ENCODE measurements at regions not wholly inside any gene's neighbourhood (a gene's known extent, or its start where the extent isn't known, plus 50 kb on each side); places are given as distances from the start of the nearest gene placed in this dataset.
"Not testable (repeated sequence)": the region's sequence is repeated elsewhere in the genome, so short reads cannot be mapped to it uniquely, and the experiment has no call there.

DNA sequence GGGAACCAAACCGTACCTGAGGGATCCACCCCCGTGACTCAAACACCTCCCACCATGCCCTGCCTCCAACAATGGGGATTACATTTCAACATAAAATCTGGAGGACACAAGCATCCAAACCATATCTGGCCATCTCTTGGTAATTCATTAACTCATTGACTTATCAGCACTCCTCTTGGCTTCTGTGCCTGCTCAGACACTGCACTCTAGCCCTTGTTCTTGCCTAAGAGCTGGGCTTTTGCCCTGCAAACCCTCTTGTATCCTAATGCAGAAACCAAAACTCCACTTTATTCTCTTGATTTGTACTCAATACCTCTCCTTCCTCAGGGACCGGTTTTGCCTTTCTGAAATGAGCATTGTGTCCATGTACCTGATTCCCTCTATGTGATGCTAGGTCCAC is 330.2 kb upstream of the FZD8 start:
- no peaks in the 10 kb centered on the region for H3K36me3 ChIP-seq
- H3K27ac ChIP-seq, result no peak overlapping the region
- H3K9me3 ChIP-seq, result no peaks in the 10 kb centered on the region
- no peak overlapping the region for H3K4me3 ChIP-seq
- TF ChIP-seq POLR2A (IDR thresholded peaks at IDR 0.05) (no peak), EP300 (IDR thresholded peaks at IDR 0.05) (no peak)
- TF ChIP-seq, protein P1, sequence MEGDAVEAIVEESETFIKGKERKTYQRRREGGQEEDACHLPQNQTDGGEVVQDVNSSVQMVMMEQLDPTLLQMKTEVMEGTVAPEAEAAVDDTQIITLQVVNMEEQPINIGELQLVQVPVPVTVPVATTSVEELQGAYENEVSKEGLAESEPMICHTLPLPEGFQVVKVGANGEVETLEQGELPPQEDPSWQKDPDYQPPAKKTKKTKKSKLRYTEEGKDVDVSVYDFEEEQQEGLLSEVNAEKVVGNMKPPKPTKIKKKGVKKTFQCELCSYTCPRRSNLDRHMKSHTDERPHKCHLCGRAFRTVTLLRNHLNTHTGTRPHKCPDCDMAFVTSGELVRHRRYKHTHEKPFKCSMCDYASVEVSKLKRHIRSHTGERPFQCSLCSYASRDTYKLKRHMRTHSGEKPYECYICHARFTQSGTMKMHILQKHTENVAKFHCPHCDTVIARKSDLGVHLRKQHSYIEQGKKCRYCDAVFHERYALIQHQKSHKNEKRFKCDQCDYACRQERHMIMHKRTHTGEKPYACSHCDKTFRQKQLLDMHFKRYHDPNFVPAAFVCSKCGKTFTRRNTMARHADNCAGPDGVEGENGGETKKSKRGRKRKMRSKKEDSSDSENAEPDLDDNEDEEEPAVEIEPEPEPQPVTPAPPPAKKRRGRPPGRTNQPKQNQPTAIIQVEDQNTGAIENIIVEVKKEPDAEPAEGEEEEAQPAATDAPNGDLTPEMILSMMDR (IDR thresholded peaks at IDR 0.05), result no peak
- H3K4me1 ChIP-seq, result no peaks in the 10 kb centered on the region
- H3K27me3 ChIP-seq, result no peaks in the 10 kb centered on the region
- no peak for DNase-seq (ENCODE audit: low spot score in 2 of 2)
- WGBS, 2 donors, result 96 to 97% methylated on average over 3 of the region's 3 CpGs

DNA sequence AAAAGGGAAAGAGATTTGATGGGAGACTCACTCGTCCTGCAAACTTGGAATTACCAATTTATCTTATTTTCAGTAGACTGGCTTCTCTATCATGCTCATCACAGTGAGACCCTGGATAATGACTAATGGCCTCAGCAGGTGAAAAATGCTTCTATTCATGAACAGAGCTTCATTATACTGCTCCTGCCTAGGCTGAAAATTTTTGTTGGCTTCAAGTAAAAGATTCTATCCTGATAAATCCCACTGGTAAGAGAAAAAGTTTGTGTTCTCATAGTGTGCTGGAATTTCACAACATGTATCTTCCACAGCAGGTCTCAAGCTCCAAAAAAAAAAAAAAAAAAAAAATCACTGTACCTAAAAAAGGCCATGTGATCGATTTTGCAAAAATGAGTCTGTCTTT is 329.3 kb upstream of the FZD8 start:
- 67 to 76% methylated on average over 2 of the region's 2 CpGs for WGBS, 2 donors
- no peak for DNase-seq (ENCODE audit: low spot score in 2 of 2)
- H3K27ac ChIP-seq, result no peak overlapping the region
- no peaks in the 10 kb centered on the region for H3K27me3 ChIP-seq
- no peaks in the 10 kb centered on the region for H3K36me3 ChIP-seq
- TF ChIP-seq, protein P1 (IDR thresholded peaks at IDR 0.05), result no peak
- TF ChIP-seq POLR2A (IDR thresholded peaks at IDR 0.05), result no peak
- no peak for TF ChIP-seq EP300 (IDR thresholded peaks at IDR 0.05)
- H3K9me3 ChIP-seq, result no peaks in the 10 kb centered on the region
- no peak overlapping the region for H3K4me3 ChIP-seq
- H3K4me1 ChIP-seq, result no peaks in the 10 kb centered on the region

DNA sequence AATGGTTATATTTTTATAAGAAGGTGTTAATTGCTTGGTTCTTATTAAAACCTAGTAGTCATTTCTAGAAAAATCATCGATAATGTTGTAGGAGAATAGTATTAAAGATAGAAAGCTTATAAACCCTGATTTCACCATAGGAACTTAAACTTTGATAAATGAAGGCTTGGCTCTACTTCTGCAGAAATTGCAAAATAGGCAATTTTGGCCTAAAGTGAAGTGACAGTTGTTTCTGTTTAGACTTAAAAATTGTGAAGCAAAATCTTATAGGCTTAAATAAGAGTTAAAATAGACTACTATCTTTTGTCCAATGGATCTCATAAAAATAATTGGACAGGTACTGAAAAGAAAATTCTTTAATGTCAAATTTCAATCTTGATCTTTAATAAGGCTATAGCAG is 321.6 kb upstream of the FZD8 start:
- H3K27ac ChIP-seq, result no peak overlapping the region
- H3K36me3 ChIP-seq, result no peaks in the 10 kb centered on the region

DNA sequence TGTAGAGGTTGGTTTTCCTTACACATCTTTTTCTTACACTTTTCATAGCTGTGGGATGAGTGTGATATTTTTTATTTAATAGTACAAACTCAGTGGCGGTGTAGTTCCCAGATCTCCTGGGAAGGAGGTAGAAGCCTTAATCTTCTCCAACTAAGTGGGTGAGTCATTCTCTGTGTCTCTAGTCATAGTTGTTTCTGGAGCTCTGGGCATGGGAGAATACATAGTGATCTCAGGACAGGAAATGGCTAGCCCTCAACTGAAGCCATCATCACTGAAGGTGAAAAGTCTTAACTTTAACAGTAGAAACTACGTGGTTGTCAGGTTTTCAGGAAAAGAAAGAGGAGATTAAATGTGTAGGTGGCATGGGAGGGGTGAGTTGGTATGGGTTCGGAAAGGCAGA is 319.4 kb upstream of the FZD8 start:
- Histone ChIP-seq H3K27ac (no peak overlapping the region), H3K4me3 (no peak overlapping the region), H3K9me3 (no peaks in the 10 kb centered on the region), H3K4me1 (peaks cover 0 to 6% (median 2%) of the 10 kb centered on the region in 4 donors), H3K27me3 (no peaks in the 10 kb centered on the region), H3K36me3 (no peaks in the 10 kb centered on the region)
- no peak for DNase-seq (ENCODE audit: low spot score in 2 of 2)
- TF ChIP-seq, protein P1 (IDR thresholded peaks at IDR 0.05), result no peak
- TF ChIP-seq EP300 (IDR thresholded peaks at IDR 0.05) (no peak), POLR2A (IDR thresholded peaks at IDR 0.05) (no peak)
- WGBS, 2 donors, result 89 to 93% methylated on average over 3 of the region's 3 CpGs

More for the DNA sequence above, 321.6 kb upstream of the FZD8 start:
- TF ChIP-seq POLR2A (IDR thresholded peaks at IDR 0.05), result no peak
- TF ChIP-seq, protein P1 (IDR thresholded peaks at IDR 0.05), result no peak
- TF ChIP-seq EP300 (IDR thresholded peaks at IDR 0.05), result no peak
- 93 to 95% methylated on average over 1 of the region's 1 CpG for WGBS, 2 donors
- H3K4me1 ChIP-seq, result peaks cover 0 to under 1% (median under 1%) of the 10 kb centered on the region in 4 donors
- no peaks in the 10 kb centered on the region for H3K9me3 ChIP-seq
- H3K27me3 ChIP-seq, result no peaks in the 10 kb centered on the region
- H3K4me3 ChIP-seq, result no peak overlapping the region
- DNase-seq (ENCODE audit: low spot score in 2 of 2), result no peak

DNA sequence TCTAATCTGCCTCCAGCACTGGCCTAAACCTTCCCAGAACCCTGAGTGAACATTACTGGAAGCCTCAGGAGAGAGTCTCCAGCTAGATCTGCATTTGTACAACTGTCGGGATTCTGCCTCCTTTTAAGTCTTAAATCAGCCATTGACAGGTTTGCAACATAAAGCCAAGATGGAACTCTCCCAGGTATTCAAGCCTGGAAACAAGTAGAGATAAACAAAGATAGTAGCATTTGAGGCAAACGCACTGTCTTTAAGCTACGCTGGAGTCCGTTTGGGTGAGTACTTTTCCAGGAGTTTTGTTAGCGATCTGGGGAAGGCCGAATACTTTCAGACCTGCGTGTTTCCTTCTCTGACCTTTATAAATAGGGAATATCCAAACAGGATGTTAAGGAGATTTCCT is 317.2 kb upstream of the FZD8 start:
- Histone ChIP-seq H3K36me3 (no peaks in the 10 kb centered on the region), H3K27me3 (no peaks in the 10 kb centered on the region), H3K4me1 (peaks cover 0 to 6% (median 2%) of the 10 kb centered on the region in 4 donors), H3K4me3 (no peak overlapping the region), H3K27ac (peak overlapping the region in 1 of 4 donors; percentile 36), H3K9me3 (no peaks in the 10 kb centered on the region)
- TF ChIP-seq, protein P1 (IDR thresholded peaks at IDR 0.05), result no peak
- TF ChIP-seq POLR2A (IDR thresholded peaks at IDR 0.05), result no peak
- whole genome bisulfite sequencing, 2 donors, result 52 to 59% methylated on average over 7 of the region's 7 CpGs
- DNase-seq (ENCODE audit: low spot score in 2 of 2), result no peak

DNA sequence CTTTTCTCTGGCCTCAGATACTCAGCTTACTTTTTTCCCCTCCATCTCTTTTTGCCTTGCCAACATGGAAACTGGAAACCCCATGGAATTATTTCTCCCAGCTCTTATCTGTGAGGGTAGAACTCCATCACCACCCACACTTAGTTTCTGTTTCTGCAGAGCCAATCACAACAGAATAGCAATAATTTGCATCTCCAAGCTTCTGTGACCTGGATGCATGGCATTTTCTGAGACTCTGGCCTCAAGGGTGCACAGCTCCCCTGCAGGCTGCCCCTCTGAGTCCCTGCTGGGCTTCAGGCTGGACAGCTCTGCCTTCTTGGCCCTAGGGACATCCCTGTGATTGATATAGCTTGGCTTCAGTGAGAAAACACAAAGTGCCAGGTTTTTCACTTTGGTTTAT is 316.5 kb upstream of the FZD8 start:
- not testable (repeated sequence) for H3K4me3 ChIP-seq; DNase-seq (ENCODE audit: low spot score in 2 of 2); H3K27me3 ChIP-seq; H3K4me1 ChIP-seq; H3K36me3 ChIP-seq; H3K27ac ChIP-seq; H3K9me3 ChIP-seq
